Hypothalamus (tissue), 51 donors: ENCODE measurements at regions not wholly inside any gene's neighbourhood (a gene's known extent, or its start where the extent isn't known, plus 50 kb on each side); places are given as distances from the start of the nearest gene placed in this dataset.

ENCODE experiments used
- DNase-seq, 51 donors: peaks; one replicate each; lab custom pipeline; 2025; lab: John Stamatoyannopoulos, UW

DNA sequence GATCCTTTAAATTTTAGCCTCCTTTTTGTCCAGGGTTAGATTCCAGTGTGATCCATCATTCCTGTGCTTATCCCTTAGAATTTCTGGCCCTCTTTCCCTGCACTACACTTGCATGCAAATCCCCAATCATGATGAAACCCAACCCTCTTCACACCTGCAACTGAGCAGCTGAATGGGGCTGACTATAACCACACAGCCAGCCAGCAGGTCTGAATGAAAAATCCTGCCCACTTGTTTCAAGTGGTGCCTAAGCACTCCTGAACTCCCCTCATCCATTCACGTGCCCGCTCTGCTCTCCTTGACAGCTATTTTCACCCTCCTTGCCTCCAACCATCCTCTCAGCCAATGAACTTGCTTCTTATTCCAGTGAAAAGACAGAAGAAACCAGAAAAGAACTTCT is 80.5 kb upstream of the AFF3 start:
- no peak for DNase-seq

DNA sequence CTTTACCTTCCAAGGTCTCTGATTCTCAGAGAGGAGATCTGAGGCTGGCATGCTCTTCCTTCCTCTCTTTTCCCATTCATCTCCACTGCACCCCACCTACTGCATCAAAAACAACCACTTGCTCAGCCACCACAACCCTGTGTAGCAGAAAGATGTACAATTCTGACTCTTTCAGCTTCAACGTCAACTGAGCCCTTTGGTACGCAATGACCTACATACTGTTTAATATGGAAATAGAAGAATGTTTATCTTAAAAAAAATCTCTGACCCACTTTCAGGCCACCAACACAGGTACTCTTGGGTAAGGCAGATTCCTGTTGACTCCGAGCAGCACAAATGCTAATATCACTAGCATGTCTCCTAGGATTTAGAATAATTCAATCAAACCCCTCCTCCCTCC is 76.2 kb upstream of the AFF3 start:
- no peak for DNase-seq

DNA sequence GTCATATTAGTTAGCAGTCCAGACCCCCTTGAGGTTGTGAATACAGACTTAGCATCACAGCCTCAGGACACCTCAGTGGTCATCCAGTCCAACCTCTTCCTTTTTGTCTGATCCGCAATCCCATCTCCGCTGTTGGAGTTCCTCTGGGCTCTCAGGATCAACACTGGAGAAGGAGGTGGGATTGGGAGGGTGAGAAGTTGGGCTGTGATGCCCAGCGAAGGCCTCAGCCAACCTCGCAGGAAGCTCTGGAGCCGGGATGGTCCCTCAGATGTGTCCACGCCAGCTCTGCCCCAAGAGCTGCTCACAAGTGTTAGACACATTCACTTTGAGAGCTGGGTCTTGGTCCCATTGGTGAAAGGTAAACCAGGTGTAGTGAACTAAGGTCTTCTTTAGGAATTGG is 74.9 kb upstream of the AFF3 start:
- no peak for DNase-seq

DNA sequence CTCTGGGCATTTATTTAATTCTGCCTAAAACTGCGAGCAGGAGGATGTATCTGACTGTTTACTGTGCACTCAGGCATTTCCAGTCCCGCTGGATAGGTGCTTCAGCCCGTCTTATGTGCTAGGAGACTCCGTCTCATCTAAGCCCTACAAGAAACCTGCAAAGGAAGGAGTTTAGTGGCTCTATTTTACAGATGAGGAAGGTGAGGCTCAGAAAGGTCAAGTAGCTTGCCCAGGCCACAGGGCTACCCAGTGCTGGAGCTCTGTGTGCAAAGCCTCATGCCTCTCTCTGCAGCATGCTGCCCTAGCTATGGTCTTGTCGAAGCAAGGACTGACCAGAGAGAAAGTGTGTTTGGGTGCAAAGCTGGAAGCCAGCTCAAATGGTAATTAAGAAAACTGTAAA is 73.6 kb upstream of the AFF3 start:
- no peak for DNase-seq

DNA sequence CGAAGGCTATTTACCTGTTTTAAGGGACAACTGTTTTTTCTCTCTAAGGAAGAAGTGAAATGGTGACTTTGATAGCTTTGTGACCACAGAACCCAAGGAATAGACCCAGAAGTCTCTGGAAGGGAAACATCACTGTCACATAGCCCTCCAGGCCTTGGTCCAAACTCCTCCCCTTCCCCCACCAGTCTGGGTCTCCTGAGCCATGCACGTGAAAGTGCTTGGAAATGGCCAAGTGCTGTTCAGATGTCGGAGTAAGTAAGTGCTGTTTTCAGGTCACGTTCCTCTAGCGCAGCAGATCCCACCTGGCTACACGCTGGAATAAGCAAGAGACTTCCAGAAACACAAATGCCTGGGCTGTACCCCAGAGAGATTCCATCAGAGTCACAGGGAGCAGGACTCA is 73.0 kb upstream of the AFF3 start:
- DNase-seq, result no peak

DNA sequence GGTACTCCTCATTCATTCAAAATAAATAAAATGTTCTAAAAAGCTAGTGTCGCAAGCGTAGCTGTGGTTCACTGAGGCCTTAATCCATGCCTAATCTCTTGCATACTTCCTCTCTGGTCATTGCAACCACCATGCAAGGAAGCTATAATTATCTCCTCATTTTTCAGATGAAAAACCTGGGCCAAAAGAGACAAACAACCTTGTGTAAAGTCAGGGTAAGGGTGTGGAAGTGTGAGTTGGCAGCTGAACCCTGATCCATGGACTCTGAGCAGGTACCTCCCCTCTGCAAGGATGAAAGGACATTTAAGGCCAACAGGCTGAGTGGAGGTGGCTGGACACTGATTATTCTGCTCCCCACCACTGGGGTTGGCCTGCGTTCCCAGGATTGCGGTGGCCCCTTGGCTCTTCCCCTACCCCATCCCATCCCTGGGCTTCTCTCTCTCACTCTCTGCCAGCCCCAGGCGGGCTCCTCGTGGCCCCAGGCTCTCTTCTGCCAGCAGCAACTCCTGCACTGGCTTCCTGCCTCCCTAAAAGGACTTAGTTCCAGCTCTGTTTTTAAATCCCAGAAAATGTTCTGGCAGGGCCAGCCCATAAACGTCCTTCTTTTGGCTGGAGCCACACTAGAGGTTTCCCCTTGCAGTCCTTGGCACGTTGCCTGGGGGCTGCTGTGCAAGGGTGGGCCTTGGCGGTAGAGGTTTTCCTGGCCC is 72.0 kb upstream of the AFF3 start:
- peak in 6 of 51 donors; percentile 8 to 27 (median 14) for DNase-seq

DNA sequence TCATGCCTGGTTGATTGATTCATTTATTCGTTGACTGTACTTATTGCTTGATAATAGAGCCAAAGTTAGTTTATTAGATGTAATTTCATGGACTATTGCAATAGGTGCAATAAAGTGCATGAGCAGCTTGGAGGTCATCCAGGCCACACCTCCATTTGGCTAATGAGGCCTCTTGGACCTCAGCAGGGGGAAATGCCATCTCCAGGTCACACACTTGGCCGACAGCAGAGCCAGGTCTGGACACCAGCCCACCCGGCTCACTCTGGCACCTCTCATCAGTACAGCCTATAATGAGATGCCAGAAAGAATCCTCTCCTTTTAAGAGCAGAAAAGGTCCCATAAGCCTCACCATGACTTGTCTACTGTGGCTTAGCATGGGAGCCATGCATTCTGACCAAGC is 71.2 kb upstream of the AFF3 start:
- DNase-seq, result no peak

DNA sequence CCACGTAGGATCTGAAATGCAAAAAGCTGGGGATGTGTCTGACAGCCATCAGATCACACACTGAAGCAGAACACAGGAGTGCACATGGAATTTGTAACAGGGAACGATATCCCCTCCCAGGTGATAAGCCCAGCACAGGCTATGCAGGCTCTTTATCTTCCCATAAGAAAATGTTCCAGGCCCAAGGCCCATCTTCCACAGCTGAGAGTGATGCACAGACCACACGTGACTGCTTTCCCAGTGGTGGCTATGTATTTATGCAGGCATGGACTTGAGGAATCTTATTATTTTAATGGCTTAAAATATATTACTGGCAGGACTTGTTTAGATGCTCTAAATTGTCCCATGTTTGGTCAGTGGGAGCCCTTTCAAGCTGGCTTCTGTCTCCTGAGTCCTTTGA is 70.5 kb upstream of the AFF3 start:
- no peak for DNase-seq

DNA sequence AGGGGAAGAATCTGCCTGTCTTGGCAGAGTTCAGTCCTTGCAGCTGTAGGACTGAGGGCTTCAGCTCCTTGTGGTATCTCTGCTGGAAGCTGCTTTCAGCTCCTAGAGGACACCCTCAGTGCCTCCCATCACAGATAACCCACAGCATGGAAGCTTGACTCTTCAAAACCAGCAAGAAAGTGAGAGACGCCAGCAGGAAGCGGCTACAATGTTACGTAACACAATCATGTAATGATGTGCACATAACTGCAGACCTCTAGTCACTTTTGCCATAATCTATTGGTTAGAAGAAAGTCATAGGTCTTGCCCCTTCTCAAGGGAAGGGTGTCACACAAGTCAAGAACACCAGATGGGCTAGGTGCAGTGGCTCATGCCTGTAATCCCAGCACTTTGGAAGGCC is 69.1 kb upstream of the AFF3 start:
- DNase-seq, result no peak

DNA sequence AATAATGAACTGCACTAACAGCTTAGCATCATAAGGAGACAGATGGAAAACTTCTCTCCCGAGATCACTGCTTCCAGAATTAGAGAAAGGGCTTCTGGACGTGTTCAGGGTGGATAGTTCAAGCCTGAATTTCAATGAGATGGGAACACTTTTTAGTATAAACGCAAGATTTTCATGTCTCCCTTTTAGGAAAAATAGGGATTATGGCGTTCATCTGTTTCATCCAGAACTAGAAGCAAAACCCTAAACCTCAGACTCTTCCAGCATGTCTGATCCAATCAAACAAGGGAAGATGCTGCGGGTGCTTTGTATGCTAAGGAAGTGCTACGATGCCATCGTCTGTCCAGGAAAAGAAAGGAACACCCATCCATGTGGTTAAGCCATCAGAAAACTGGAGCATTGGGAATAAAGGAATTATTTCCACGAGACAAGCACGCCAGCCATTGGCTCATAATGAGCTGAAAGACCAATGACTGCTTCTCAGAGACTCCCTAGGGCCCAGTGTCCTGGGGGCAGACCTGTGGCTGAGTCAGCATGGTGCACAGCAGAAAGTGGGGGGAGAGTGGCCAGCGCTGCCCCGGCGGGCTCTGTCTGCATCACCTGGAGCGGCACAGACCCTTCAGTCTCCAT is 65.9 kb upstream of the AFF3 start:
- DNase-seq, result no peak

DNA sequence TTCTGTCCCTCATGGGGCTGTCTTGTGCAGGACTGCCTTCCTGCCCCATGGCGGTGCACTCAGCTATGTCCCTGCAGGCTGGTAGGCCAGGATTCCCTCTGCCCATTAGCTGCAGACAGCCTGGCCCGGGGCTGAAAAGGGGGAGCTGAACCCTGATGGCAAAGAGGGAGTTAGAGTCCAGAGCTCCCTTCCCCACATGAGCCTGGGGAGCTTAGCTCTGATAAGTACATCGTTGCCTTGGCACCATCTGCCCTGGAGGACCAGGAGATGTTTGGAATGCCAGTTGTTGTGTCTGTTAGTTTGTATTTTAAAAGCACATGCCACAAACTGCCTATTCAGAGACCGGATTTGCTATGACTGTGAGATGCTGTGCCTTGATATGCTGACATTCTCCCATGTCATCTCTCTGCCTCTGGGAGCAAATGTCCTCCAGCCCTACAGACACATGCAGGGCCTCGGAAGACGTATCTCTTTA is 65.1 kb upstream of the AFF3 start:
- DNase-seq, result no peak

DNA sequence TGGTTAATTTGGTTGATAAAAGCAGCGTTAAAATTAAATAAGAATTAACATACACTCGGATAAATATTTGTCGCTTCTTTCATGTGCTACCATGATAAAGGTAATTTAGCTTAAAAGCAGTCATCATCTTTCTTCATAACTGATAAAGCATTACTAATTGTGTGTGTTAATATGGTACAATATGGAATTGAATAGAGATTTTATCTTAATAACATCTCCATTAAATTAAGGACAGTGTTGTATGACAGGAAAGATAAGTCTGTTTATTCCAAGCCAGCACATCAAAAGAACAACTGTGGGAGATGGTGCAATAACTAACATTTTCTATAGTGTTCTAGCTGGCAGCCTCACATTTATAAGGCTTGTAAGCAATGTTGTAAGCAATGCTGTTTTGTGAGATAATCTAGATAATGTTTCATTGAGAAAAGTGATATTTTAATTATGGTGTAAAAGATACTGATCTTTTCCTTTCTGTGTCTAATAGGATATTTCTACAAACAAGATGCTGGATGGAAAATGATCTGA is 64.4 kb upstream of the AFF3 start:
- no peak for DNase-seq

DNA sequence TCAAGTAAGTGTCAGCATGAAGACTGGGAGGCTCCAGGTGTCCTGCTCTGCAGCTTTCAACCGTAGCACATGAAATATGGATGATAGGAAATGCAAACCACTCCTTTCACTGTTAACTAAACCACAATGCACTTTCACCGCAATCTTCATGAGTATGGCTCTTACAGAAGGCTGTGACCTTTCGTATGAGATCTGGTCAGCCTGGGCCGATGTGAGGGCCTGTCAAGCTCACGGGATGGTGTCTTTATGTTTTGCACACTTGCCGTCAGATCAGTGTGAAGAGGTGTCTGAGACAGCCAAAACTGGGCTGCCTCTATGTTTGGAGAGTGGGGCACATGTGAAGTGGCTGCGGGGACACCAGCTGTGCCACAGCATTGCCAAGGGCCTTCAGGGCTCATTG is 62.8 kb upstream of the AFF3 start:
- no peak for DNase-seq

DNA sequence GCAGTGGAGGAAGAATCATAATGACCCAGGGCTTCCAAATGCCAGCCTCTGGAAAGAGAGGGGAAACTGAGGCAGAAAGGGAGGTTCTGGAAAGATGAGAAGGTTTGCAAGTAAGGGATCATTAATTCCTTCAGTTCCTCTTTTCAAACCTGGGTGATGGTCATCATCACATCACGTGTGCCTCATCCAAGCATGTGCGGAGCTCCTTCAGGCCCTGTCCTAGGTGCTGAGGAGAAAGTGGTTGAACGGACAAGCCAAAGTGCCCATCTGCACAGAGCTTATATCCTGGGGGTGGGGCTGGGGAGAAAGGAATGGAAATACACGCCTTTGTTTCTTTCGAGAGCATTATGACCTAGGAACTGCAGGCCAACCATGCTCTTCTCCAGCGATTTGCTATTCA is 60.2 kb upstream of the AFF3 start:
- DNase-seq, result no peak

DNA sequence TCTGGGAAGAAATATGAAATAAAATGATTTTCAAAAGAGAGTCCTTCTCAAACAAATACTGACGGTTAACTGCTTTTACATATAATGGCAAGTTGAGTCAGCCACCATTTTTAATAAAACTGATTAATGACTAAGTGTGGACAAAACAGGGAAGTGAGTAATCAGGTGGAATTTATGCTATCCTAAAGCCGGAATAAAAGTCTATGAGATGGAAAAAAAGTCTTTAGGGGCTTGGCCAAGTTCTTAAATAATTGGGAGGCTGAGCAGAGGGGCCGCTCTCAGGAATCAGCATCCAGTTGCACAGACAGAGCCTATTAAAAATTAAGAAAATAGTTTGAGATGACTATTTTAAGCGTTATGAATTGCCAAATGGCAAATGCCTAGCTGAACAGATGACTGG is 58.6 kb upstream of the AFF3 start:
- no peak for DNase-seq

DNA sequence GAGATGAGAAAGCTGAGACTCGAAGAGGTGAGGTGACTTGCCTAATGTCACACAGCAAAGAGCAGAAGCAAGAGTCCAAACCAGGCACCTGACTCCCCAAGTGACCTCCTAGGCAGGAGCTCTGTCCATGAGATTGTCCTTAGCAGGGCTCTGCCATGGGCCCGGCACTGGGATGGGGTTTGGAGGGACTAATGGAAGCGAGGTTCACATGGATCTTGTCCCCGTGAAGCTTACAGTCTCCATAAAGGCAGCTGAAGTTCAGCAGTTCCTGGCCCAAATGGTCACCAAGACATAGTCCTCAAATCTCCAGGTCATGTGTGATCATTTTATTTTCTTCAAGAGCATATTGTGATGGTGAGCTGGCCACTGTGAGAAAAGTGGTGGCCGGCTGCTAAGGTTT is 57.0 kb upstream of the AFF3 start:
- DNase-seq, result no peak

DNA sequence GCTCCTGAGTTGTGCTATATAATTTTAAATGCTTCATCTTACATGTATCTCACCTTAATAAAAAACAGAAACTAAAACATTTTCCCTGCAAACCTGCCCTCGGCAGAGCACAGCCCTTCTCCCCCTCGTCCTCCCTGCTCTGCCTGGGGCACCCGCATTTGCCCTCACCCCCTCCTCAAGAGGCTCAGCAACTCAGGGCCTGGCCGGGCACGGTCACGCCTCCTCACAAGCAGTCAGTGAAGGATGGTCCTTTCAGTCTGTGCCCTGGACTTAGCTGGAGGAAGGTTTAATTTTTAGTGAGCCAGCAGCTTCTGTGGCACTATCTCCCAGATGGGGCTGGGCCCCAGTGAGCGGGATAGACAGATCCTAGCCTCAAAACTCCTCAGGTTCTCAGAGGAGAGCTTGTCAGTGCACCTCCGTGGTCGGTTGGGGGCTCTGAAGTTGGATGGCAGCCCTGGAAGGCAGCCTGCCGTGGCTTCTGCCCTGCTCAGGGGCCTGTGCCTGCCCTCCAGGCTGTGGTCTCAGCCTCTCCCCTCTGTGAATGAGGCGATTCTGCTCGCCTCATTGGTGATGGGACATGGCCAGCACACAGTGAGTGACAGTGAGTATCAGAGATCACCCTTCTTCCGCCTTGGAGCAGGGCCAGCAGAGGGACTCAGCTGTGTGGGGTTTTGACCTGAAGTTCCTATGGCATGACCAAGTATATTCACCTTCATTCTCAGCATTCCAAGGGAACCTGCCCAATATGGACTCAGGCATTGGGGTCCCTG is 56.3 kb upstream of the AFF3 start:
- no peak for DNase-seq

DNA sequence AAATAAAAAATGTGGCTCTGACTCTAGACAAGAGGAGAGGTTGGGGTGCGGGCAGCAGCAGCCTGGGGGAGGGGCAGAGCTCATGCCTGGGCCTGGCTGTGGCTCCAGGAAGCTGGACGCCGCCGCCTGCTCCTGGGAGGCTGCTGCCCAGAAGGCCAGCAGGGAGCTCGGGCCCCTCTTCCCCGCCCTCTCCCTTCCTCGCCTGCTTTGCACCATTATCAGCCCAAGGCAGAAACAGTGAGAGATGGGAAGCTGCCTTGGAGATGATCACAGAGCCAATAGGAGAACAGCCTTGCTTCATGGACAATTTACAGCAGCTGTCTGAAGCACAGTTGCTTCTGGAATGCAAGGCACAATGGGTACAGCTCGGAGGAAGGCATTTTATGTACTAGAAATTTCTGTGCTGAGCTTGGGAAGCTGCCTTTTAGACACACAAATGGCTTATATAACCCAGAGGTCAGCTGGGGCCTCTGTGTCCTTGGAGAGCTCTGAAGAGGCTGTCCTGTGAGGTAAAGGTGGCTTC is 55.3 kb upstream of the AFF3 start:
- DNase-seq, result peak in 30 of 51 donors; percentile 3 to 60 (median 31)

DNA sequence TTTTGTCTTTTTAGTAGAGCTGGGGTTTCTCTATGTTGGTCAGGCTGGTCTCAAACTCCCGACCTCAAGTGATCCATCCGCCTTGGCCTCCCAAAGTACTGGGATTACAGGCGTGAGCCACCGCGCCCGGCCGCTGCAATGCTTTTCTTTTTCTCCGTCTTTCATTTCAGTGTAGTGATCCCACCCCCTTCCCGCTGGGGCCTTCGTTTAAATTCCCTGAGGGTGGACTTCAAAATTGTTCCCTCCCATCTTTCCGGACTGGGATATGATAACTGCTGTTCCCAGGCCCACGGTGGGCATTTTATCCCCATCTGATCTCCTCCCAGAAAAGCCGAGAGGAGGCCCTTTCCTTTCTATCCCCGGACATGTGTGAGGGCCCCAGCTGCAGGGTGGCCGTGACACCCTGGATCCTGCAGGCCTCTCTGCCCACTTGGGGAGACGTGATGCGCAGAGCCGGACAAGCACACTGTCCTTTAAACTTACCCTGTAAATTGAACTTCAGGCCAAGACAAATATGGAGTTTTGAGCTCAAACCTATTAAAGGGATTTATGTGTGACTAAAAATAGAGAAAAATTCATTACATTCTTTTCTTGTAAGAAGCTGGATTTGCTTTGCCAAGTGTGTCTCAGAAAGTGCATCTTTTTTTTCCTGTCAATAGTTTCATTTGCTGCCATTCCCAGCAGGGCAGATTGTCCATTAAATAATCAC is 54.5 kb upstream of the AFF3 start:
- DNase-seq, result no peak

DNA sequence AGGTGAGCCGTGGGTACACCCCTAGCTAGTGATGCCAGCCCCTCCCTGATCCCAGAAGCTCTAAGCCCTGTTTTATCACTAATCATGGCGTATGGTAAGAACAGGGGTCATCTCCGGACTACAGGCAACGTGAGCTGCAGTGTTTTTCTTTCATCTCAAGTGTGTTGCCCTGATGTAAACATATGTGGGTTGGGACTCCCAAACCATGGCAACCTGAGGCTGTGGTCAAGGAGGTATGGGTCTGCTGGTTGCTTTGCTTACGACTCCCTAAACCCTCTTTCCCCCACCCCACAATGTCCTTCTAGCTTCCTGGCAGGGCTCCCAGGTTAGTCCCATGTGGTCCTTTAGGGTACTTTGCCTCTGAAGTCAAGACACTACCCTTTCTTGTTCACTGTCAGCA is 53.6 kb upstream of the AFF3 start:
- DNase-seq, result no peak

DNA sequence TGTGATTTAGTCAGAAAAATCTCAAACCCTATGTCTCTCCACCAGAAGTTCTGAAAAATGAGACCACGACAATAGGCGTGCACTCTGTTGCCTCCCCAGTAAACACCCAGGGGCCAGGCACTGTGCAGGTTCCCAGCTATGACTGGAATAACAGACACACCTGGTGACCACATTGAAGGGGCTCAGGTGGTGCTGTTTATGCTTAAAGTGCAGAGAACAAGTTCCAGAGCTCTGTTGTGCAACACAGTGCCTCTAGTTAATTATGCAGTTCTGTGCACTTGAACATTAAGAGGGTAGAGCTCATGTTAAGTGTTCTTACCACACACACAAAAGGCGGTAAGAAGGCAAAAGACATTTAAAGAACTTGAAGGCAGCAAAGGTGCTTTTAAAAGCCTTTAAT is 52.6 kb upstream of the AFF3 start:
- no peak for DNase-seq
